ENCODE measurements at regions not wholly inside any gene's neighbourhood (a gene's known extent, or its start where the extent isn't known, plus 50 kb on each side); places are given as distances from the start of the nearest gene placed in this dataset.

GRCh38 chr2:160630801-160631590, 137.4 kb upstream of the RBMS1 start:
- DNase-seq (ENCODE audit: low read depth in 2 of 2), result no peak

DNA sequence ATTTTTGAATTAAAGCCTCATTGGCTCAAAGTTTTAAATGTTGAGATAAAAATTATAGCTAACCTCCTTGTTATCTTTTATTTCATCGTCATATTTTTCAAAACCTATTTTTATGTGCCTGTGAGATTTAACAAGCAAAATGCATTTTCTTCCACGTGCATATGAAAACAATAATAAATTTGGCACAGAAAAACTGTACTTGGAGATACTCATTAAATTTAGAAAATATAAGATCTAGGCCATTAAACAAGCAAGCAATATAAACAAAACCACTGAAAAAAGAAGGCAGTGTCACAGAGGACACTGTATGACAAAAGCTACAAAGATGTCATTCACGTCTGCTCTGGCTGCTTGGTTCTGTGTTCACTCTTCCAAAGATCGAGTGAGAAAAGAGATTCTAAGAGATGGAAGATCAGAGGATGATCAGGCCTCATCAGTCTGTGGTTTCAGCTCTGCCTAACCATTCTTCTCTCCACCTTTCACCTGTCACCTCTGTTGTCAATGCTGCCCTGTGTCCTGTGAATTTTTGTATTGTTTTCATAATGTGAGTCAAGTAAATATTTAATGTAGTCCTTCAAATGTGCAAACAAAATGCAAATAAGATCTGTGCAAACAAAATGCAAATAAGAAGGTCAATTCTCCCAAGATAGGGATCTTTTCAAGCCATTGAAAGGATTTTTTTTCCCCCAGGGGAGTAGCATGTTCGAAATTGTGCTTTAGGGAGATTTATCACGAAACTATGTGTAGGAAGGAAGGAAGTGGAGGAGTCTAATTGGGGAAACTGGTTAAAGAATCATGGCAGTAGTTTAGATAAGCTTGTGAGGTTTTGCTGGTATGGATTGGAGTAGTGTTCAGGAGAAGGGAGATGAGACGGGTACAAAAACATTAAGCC, 138.7 kb upstream of the RBMS1 start:
- DNase-seq (ENCODE audit: low read depth in 2 of 2), result no peak

- no peak for DNase-seq (ENCODE audit: low read depth in 2 of 2)
Observed at GRCh38 chr2:160634436-160634835, 140.8 kb upstream of the RBMS1 start.

- DNase-seq (ENCODE audit: low read depth in 2 of 2), result no peak
Observed at GRCh38 chr2:160635488-160635887, 141.9 kb upstream of the RBMS1 start.

DNA sequence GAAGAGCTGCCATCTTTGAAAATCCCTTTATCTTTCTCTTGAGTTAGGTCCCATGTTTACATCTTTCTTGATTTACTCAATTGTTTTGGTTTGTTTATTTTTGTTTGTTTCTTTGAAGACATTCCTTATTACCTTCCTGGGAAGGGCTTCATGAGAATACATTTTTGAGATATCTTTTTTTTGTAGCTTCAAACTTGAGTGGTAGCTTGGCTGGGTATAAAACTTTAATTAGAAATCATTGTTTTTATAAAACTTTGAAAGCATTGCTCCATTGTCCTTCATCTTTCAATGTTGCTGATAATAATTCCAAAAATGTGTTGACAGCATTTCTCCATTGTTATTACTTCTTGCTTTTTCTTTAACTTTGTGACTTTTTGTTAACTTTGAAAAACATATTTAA, 145.9 kb upstream of the RBMS1 start:
- DNase-seq (ENCODE audit: low read depth in 2 of 2), result no peak

DNA sequence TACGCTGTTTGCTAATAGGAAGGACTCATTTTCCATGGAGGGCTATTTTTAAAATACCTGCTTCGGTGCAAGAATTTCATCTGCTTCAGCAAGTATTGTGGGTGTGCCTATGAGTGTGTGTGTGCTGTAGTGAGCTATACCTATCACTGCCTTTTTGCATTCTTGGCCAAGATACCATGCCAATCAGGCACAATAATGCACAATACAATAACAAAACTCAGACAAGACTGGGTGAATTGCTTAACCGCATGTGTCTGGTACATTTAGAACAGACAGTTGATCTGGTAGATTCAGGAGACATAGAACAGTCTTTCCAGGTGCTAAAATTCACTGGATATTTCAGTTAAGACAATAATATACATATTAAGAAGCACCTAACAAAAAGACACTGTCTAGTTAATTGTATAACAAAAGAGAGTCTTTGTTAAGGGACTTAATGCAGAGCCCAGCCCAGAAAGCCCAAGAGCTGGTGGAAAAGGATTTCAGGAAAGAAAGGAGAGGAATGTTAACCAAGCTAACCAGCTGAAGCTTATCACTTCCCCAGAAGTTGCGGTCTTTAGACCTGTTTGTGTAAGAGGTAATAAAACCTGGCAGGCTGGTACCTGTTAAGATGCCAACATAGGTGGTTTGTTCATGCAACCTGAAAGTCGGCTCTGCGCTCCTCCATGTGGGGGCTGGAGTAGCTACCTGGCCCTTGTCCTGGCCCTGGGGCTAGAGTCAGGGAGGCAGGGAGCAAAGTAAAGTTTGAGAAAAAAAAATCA, 153.3 kb upstream of the RBMS1 start:
- DNase-seq (ENCODE audit: low read depth in 2 of 2), result no peak

DNA sequence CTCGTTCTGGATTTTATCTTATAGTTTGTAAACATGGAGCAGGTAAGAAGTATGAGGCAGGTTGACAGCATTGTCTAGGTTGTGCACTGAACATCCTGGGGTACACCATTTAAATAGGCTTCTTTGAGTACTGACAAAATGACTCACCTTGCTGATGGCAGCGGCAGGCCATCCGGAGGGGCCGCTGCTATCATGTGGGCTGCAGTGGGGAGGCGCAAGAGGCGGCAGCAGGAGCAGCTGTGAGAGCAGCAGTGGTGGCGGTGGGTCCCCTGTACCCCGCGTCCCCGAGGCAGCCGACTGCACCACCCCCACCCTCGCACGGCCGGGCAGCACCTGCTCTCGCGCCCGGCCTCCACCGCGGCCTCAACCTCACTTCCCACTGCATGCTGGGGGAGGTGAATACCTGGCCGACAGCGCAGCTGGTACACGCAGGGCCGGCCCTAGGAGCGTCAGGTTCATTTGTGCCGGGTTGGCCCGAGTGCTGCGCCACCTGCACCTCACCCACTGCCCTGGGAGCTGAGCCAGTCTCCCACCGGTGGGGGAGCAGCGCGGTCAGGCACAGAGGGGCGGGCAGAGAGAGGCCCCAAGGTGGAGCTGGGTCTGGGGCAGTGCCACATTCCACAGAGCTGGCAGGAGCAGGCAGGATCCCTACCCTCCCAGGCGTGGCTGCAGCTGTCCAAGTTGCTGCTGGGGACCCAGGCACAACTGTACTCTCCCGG, 154.5 kb upstream of the RBMS1 start:
- DNase-seq (ENCODE audit: low read depth in 2 of 2), result no peak

GRCh38 chr2:160649698-160650097, 156.1 kb upstream of the RBMS1 start:
- DNase-seq (ENCODE audit: low read depth in 2 of 2), result no peak

DNA sequence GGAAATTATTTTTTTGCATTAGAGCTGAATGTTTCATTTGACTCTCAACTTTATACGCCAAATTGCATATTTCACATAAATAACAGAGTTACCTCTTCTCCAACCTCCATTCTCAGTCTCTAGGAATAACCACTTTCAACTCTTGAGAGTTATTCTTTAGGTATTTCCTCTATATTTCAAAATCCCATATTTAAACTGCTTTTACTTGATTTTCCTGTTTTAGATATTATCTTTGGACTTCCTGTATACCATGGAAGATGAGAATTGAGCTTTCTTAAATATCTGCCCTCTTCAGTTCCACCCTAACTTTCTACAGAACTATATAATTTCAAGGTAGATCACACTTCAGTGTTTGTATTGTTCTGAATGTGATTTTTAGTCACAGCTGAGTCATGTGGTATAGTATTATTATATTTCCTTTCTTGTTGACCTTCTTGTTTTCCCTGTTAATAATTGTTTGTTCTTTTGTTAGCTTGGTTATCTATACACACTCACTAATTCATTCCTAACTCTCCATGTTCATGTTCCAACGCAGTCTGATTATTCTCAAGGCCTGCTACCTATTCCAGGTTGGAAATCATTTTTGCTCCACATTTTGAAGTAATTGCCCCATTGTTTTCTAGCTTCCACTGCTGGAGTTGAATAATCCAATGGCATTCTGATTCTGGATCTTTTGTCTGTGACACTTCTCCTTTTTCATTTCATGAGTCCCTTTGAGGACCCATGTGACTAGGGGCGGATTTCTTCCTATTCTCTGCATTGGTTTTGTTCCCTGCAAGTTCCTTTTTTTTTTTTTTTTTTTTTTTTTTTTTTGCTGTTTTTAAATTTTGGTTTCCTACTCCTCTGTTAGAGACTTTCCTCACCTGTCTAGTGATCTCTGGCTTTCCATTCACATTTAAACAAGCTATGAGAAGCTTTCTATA, 156.8 kb upstream of the RBMS1 start:
- DNase-seq (ENCODE audit: low read depth in 2 of 2), result no peak

GRCh38 chr2:160651416-160652200, 158.0 kb upstream of the RBMS1 start:
- DNase-seq (ENCODE audit: low read depth in 2 of 2), result no peak

- DNase-seq (ENCODE audit: low read depth in 2 of 2), result peak; percentile 35 to 45
Observed at GRCh38 chr2:160652236-160652635, 158.6 kb upstream of the RBMS1 start.

- DNase-seq (ENCODE audit: low read depth in 2 of 2), result no peak
Observed at GRCh38 chr2:160657196-160657595, 163.6 kb upstream of the RBMS1 start.

DNA sequence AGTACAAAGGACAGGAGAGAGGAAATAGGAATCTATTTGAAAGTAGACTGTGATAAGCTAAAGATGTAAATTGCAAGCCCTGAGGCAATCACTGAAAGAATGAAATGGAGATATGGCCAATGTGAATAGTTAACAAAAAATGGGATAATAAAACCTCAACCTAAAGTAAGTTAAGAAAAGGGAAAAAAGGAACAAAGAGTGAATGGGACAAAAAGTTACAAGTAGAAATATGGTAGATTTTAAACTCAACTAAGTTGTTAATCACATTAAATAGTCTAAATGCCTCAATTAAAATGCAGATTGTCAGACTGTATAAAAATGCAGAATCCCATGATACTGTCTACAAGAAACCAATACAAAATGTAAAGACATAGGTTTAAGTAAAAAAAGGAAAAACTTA, 165.2 kb upstream of the RBMS1 start:
- no peak for DNase-seq (ENCODE audit: low read depth in 2 of 2)

DNA sequence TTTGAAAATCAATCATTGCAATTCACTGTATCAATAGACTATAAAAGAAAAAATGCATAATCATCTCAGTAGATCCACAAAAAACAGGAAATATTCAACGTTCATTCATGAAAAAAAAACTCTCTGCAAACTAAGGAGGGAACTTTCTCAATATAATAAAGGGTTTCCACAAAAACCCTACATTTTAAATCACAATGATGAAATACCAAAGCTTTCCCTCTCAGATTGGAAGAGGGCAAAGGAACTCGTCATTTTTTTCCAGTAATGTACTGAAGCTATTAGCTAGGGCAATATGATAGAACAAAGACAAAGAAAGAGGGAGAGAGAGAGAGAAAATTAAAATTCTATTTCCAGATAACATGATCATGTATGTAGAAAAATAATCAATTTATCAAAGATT, 167.1 kb upstream of the RBMS1 start:
- DNase-seq (ENCODE audit: low read depth in 2 of 2), result no peak

- DNase-seq (ENCODE audit: low read depth in 2 of 2), result no peak
Observed at GRCh38 chr2:160664603-160665140, 171.1 kb upstream of the RBMS1 start.

GRCh38 chr2:160666154-160667060, 172.8 kb upstream of the RBMS1 start:
- no peak for DNase-seq (ENCODE audit: low read depth in 2 of 2)

DNA sequence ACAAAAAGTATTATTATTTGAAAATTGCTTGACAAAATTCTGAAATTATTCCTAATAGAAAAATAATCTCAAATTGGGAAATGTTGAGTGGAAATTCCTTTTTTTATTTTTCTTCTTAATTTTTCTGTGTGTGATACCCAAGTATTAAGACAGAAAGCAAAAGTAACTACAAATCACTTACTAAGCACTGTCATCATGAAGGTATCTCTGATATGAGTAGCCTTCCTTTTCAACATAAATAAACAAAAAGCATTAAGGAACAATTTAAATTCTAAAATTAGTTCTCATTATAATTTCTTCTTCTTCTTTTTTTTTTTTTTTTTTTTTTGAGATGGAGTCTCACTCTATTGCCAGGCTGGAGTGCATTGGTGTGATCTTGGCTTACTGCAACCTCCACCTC, 174.2 kb upstream of the RBMS1 start:
- no peak for DNase-seq (ENCODE audit: low read depth in 2 of 2)

DNA sequence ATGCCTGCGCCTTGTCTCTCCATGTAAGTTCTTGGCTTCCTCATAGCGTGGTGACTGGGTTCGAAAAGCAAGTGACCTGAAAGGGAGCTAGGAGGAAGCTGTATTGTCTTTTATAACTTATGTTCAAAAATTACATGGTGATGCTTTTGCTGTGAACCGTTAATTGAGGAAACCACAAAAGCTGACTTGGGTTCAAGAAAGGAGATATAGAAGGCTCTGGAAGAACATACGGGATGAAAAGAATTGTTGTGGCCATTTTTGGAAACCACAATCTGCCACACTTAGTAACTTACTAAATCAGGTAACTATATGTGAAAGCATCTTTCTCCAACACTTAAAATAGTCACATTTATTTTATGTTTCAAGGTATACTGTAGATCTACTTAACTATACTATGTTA, 177.0 kb upstream of the RBMS1 start:
- no peak for DNase-seq (ENCODE audit: low read depth in 2 of 2)

All from activated CD4-positive, alpha-beta T cell treated with anti-CD3 and anti-CD28 coated beads for 24 hours (primary cell).